IMR-90 (cell line): ENCODE measurements at regions not wholly inside any gene's neighbourhood (a gene's known extent, or its start where the extent isn't known, plus 50 kb on each side); places are given as distances from the start of the nearest gene placed in this dataset.

ENCODE experiments used
- ATAC-seq: fragments of 200-7000 bp; cut with Tn5 transposase; 2 replicates; pipeline ENCODE4 v1.9.1; 2020; ENCODE audit warnings: low read depth, mild to moderate bottlenecking, moderate library complexity
- BruUV-seq: library from RNA; stranded (reverse); fragments of 400-500 nt; replicated peaks from 2 replicates; lab custom pipeline; 2021; lab: Mats Ljungman, UMichigan
- CTCF ChIA-PET: fragments of 300-600 bp; formaldehyde crosslinking; extraction: SDS; loops from one replicate; lab custom pipeline; 2021; ENCODE audit warnings: antibody characterized with exemption; lab: Yijun Ruan, JAX
- POLR2A ChIA-PET: fragments of 300-600 bp; sonication (Branson Sonifier 250); formaldehyde crosslinking; loops from one replicate; lab custom pipeline; 2022; ENCODE audit warnings: antibody characterized with exemption; ENCODE audit not compliant: unreplicated experiment; lab: Charles Lee
- DNase-seq: peaks from one replicate; pipeline ENCODE4 v3.0.0; 2013
- H2AFZ ChIP-seq: replicated peaks from 2 replicates; pipeline ENCODE3; 2013; ENCODE audit warnings: low read length, mild to moderate bottlenecking; ENCODE audit not compliant: poor library complexity
- H2AK5ac ChIP-seq: 2 replicates; pipeline ENCODE4 v1.6.1; 2013; ENCODE audit warnings: low read depth, low read length, inconsistent platforms
- H2AK9ac ChIP-seq: replicated peaks from 2 replicates; pipeline ENCODE3; 2013; ENCODE audit warnings: mild to moderate bottlenecking, low read depth, low read length, moderate library complexity; ENCODE audit not compliant: poor library complexity
- H2BK120ac ChIP-seq: 2 replicates; pipeline ENCODE4 v1.6.1; 2013; ENCODE audit warnings: low read depth, low read length, inconsistent platforms
- H2BK15ac ChIP-seq: 3 replicates; pipeline ENCODE4 v1.6.1; 2013; ENCODE audit warnings: low read depth, low read length, inconsistent platforms
- H2BK20ac ChIP-seq: 2 replicates; pipeline ENCODE4 v1.6.1; 2013; ENCODE audit warnings: low read depth, mild to moderate bottlenecking, inconsistent platforms, low read length, moderate library complexity
- H2BK5ac ChIP-seq: 2 replicates; pipeline ENCODE4 v1.6.1; 2013; ENCODE audit warnings: mild to moderate bottlenecking, low read depth, low read length, inconsistent platforms; ENCODE audit not compliant: poor library complexity, severe bottlenecking
- H3K14ac ChIP-seq: replicated peaks from 2 replicates; pipeline ENCODE4 v1.6.1; 2013; ENCODE audit warnings: low read depth, low read length, inconsistent platforms
- H3K18ac ChIP-seq: 2 replicates; pipeline ENCODE4 v1.6.1; 2013; ENCODE audit warnings: low read depth, low read length, control low read depth
- H3K23ac ChIP-seq: 2 replicates; pipeline ENCODE4 v1.6.1; 2013; ENCODE audit warnings: low read depth, low read length, inconsistent platforms
- H3K27ac ChIP-seq: 2 replicates; pipeline ENCODE4 v1.5.1; 2013; ENCODE audit warnings: mild to moderate bottlenecking, control low read depth, low read length; ENCODE audit not compliant: insufficient read depth
- H3K27me3 ChIP-seq: 2 replicates; pipeline ENCODE4 v1.6.1; 2013; ENCODE audit warnings: low read length; ENCODE audit not compliant: control insufficient read depth, insufficient read depth
- H3K36me3 ChIP-seq: 2 replicates; pipeline ENCODE4 v1.6.1; 2013; ENCODE audit warnings: low read length, mixed read lengths; ENCODE audit not compliant: control insufficient read depth, insufficient read depth
- H3K4ac ChIP-seq: 2 replicates; pipeline ENCODE4 v1.6.1; 2013; ENCODE audit warnings: low read depth, low read length, inconsistent platforms
- H3K4me1 ChIP-seq: 2 replicates; pipeline ENCODE4 v1.6.1; 2013; ENCODE audit warnings: low read length, mixed read lengths; ENCODE audit not compliant: control insufficient read depth, insufficient read depth
- H3K4me2 ChIP-seq: 2 replicates; pipeline ENCODE4 v1.6.1; 2013; ENCODE audit warnings: low read depth, mild to moderate bottlenecking, control low read depth, low read length, moderate library complexity
- H3K4me3 ChIP-seq: 2 replicates; pipeline ENCODE4 v1.5.1; 2013; ENCODE audit warnings: low read depth, mild to moderate bottlenecking, control low read depth, low read length, moderate library complexity; ENCODE audit not compliant: insufficient read depth
- H3K56ac ChIP-seq: 2 replicates; pipeline ENCODE4 v1.6.1; 2013; ENCODE audit warnings: low read length, inconsistent platforms; ENCODE audit not compliant: insufficient read depth; ENCODE audit errors: extremely low read depth
- H3K79me1 ChIP-seq, 2 experiments: 2 replicates each; pipeline ENCODE4 v1.6.1; 2013; ENCODE audit warnings: low read length in 2 of 2, inconsistent platforms in 1 of 2, low read depth in 1 of 2
- H3K9ac ChIP-seq: 2 replicates; pipeline ENCODE4 v1.6.1; 2013; ENCODE audit warnings: low read depth, low read length, control low read depth
- H3K9me1 ChIP-seq: 2 replicates; pipeline ENCODE4 v1.6.1; 2013; ENCODE audit warnings: low read length, inconsistent platforms; ENCODE audit not compliant: insufficient read depth
- H3K9me3 ChIP-seq: 2 replicates; pipeline ENCODE4 v1.6.1; 2013; ENCODE audit warnings: low read length; ENCODE audit not compliant: control insufficient read depth, insufficient read depth
- H4K20me1 ChIP-seq: 2 replicates; pipeline ENCODE4 v1.6.1; 2013; ENCODE audit warnings: low read length, inconsistent platforms; ENCODE audit not compliant: insufficient read depth
- H4K5ac ChIP-seq: 2 replicates; pipeline ENCODE4 v1.6.1; 2013; ENCODE audit warnings: mild to moderate bottlenecking, low read depth, low read length, control low read depth
- H4K8ac ChIP-seq, 2 experiments: 2 replicates each; pipeline ENCODE4 v1.6.1; 2013; ENCODE audit warnings: low read depth in 2 of 2, low read length in 2 of 2, control low read depth in 1 of 2, inconsistent platforms in 1 of 2
- H4K91ac ChIP-seq: 2 replicates; pipeline ENCODE4 v1.6.1; 2013; ENCODE audit warnings: low read depth, low read length, inconsistent platforms; ENCODE audit not compliant: insufficient read depth
- BHLHE40 ChIP-seq: fragments of 150-350 bp; IDR thresholded peaks from 2 replicates; pipeline ENCODE4 v1.6.1; 2016; ENCODE audit warnings: mild to moderate bottlenecking, low read depth, low read length
- CEBPB ChIP-seq: IDR thresholded peaks from 2 replicates; pipeline ENCODE4 v1.6.1; 2012; ENCODE audit warnings: low read depth, low read length, improper control_type of control experiment
- CHD1 ChIP-seq: IDR thresholded peaks from 2 replicates; pipeline ENCODE4 v1.6.1; 2012; ENCODE audit warnings: low read depth, low read length, improper control_type of control experiment
- FOS ChIP-seq: fragments of 150-350 bp; IDR thresholded peaks from 2 replicates; pipeline ENCODE4 v1.6.1; 2016; ENCODE audit warnings: low read depth, low read length
- MAFK ChIP-seq: IDR thresholded peaks from 2 replicates; pipeline ENCODE4 v1.6.1; 2012; ENCODE audit warnings: low read depth, low read length, improper control_type of control experiment
- MAZ ChIP-seq: IDR thresholded peaks from 2 replicates; pipeline ENCODE4 v1.6.1; 2012; ENCODE audit warnings: low read depth, mild to moderate bottlenecking, low read length, improper control_type of control experiment, moderate library complexity, borderline replicate concordance
- MXI1 ChIP-seq: IDR thresholded peaks from 2 replicates; pipeline ENCODE4 v1.6.1; 2012; ENCODE audit warnings: low read depth, mild to moderate bottlenecking, low read length, moderate library complexity, borderline replicate concordance
- NFE2L2 ChIP-seq: fragments of 150-350 bp; IDR thresholded peaks from 2 replicates; pipeline ENCODE4 v1.6.1; 2016; ENCODE audit warnings: low read depth, mild to moderate bottlenecking, low read length
- POLR2A ChIP-seq: IDR thresholded peaks from 2 replicates; pipeline ENCODE4 v1.6.1; 2012; ENCODE audit warnings: mild to moderate bottlenecking, low read depth, low read length
- RAD21 ChIP-seq: IDR thresholded peaks from 2 replicates; pipeline ENCODE4 v1.6.1; 2012; ENCODE audit warnings: low read length, improper control_type of control experiment
- RCOR1 ChIP-seq: IDR thresholded peaks from 2 replicates; pipeline ENCODE4 v1.6.1; 2012; ENCODE audit warnings: mild to moderate bottlenecking, low read length, improper control_type of control experiment; ENCODE audit not compliant: insufficient replicate concordance
- RFX5 ChIP-seq: IDR thresholded peaks from 2 replicates; pipeline ENCODE4 v1.8.0; 2012; ENCODE audit warnings: low read depth, mild to moderate bottlenecking, low read length, moderate library complexity
- SMC3 ChIP-seq: fragments of 150-350 bp; IDR thresholded peaks from 2 replicates; pipeline ENCODE4 v1.6.1; 2016; ENCODE audit warnings: low read depth, mild to moderate bottlenecking, antibody characterized with exemption, low read length, moderate library complexity
- USF2 ChIP-seq: fragments of 150-350 bp; IDR thresholded peaks from 2 replicates; pipeline ENCODE4 v1.6.1; 2017; ENCODE audit warnings: mild to moderate bottlenecking, antibody characterized with exemption, low read length, low read depth
- WGBS, 2 experiments: methylation state at CpG; one replicate each; pipeline versions ENCODE4 v1.1.5 to v1.1.7; 2013; ENCODE audit warnings: missing lambda C conversion rate in 2 of 2; ENCODE audit not compliant: insufficient read length in 1 of 2; ENCODE audit errors: extremely low coverage in 2 of 2; 5-methylcytosine and 5-hydroxymethylcytosine counted together
- dilution Hi-C: fragments of 300-500 bp; cut with HindIII; formaldehyde crosslinking; loops from one replicate; pipeline ENCODE4 v1.14.3; 2018; ENCODE audit warnings: low sequenced_read_pairs; ENCODE audit not compliant: unreplicated experiment
- in situ Hi-C: fragments of 300-500 bp; cut with MboI; formaldehyde crosslinking; loops from 3 replicates; pipeline ENCODE4 v1.14.3; 2019; ENCODE audit warnings: low sequenced_read_pairs, inconsistent platforms, mixed read lengths
- intact Hi-C: fragments of 100-400 bp; cut with micrococcal nuclease; formaldehyde crosslinking; loops from 2 replicates; pipeline ENCODE4 v1.10.0; 2022
- TF ChIP-seq, protein P1 (sequence below): conservative IDR thresholded peaks from 2 replicates; pipeline ENCODE4 v1.5.1; 2012; ENCODE audit warnings: mild to moderate bottlenecking, low read depth, low read length, improper control_type of control experiment
- TF ChIP-seq, protein P2 (sequence below): fragments of 150-350 bp; IDR thresholded peaks from 2 replicates; pipeline ENCODE4 v1.6.1; 2016; ENCODE audit warnings: low read depth, mild to moderate bottlenecking, low read length, moderate library complexity, borderline replicate concordance

- Histone ChIP-seq H3K14ac (no peak overlapping the region), H2BK15ac (no peak overlapping the region), H4K5ac (no peak overlapping the region), H3K4me3 (no peak overlapping the region), H3K79me1 (no peaks in the 10 kb centered on the region), H3K27ac (no peak overlapping the region), H4K20me1 (no peaks in the 10 kb centered on the region), H2AK9ac (no peak overlapping the region), H3K9me1 (no peaks in the 10 kb centered on the region), H4K91ac (no peak overlapping the region), H2BK20ac (no peak overlapping the region), H3K27me3 (no peaks in the 10 kb centered on the region; the same call in 1 of the 2 replicates), H2BK5ac (no peak overlapping the region), H2AFZ (no peak overlapping the region), H3K9ac (no peak overlapping the region), H2BK120ac (no peak overlapping the region), H3K18ac (no peak overlapping the region), H3K4me2 (no peak overlapping the region), H3K23ac (no peak overlapping the region), H3K9me3 (0 out of 2 replicates have a peak, but pooled peaks cover 2% of the 10 kb centered on the region), H3K4me1 (no peaks in the 10 kb centered on the region), H4K8ac (no peak overlapping the region), H3K56ac (no peak overlapping the region), H2AK5ac (no peak overlapping the region), H3K4ac (no peak overlapping the region), H3K36me3 (no peaks in the 10 kb centered on the region)
- ATAC-seq (no peak), DNase-seq (no peak)
- ChIA-PET CTCF (interaction anchor here (0.7 kb wide), 1 partner anchor 137 kb away, joined by 3 read pairs; no protein-coding TSS in a partner anchor), POLR2A (no interaction called here)
- TF ChIP-seq CHD1, result no peak
- no peak for TF ChIP-seq POLR2A
- TF ChIP-seq, protein P1, sequence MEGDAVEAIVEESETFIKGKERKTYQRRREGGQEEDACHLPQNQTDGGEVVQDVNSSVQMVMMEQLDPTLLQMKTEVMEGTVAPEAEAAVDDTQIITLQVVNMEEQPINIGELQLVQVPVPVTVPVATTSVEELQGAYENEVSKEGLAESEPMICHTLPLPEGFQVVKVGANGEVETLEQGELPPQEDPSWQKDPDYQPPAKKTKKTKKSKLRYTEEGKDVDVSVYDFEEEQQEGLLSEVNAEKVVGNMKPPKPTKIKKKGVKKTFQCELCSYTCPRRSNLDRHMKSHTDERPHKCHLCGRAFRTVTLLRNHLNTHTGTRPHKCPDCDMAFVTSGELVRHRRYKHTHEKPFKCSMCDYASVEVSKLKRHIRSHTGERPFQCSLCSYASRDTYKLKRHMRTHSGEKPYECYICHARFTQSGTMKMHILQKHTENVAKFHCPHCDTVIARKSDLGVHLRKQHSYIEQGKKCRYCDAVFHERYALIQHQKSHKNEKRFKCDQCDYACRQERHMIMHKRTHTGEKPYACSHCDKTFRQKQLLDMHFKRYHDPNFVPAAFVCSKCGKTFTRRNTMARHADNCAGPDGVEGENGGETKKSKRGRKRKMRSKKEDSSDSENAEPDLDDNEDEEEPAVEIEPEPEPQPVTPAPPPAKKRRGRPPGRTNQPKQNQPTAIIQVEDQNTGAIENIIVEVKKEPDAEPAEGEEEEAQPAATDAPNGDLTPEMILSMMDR, result no peak
- no peak for TF ChIP-seq CEBPB
- TF ChIP-seq MXI1, result no peak
- TF ChIP-seq USF2, result no peak
- no peak for TF ChIP-seq RAD21
- TF ChIP-seq RFX5, result no peak
- TF ChIP-seq MAZ, result no peak
- no peak for TF ChIP-seq SMC3
- TF ChIP-seq BHLHE40, result no peak
- no peak for TF ChIP-seq NFE2L2
- no peak for TF ChIP-seq MAFK
- no peak for TF ChIP-seq FOS
- TF ChIP-seq, protein P2, sequence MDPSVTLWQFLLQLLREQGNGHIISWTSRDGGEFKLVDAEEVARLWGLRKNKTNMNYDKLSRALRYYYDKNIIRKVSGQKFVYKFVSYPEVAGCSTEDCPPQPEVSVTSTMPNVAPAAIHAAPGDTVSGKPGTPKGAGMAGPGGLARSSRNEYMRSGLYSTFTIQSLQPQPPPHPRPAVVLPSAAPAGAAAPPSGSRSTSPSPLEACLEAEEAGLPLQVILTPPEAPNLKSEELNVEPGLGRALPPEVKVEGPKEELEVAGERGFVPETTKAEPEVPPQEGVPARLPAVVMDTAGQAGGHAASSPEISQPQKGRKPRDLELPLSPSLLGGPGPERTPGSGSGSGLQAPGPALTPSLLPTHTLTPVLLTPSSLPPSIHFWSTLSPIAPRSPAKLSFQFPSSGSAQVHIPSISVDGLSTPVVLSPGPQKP, result no peak
- TF ChIP-seq RCOR1, result no peak
- in situ Hi-C loops, result no loop called here
- WGBS, 2 experiments, result no CpG with 5 or more reads among the region's 18 CpGs
- intact Hi-C loops, result no loop called here
- dilution Hi-C loops, result no loop called here
- BruUV-seq, result no TSS peak
Measured at GRCh38 chr13:111398715-111399299, 78.4 kb downstream of the TEX29 start.
